ENCODE measurements at regions not wholly inside any gene's neighbourhood (a gene's known extent, or its start where the extent isn't known, plus 50 kb on each side); places are given as distances from the start of the nearest gene placed in this dataset.

GRCh38 chr2:240235811-240236210 is 95.4 kb upstream of the OTOS start:
- TF ChIP-seq LEF1 (IDR thresholded peaks at IDR 0.05; ENCODE audit: borderline replicate concordance) (no peak), CTBP1 (IDR thresholded peaks at IDR 0.05; ENCODE audit: borderline replicate concordance) (no peak), TARDBP (IDR thresholded peaks at IDR 0.05) (no peak), BHLHE40 (IDR thresholded peaks at IDR 0.05; ENCODE audit: borderline replicate concordance) (no peak), ELF4 (IDR thresholded peaks at IDR 0.05) (no peak), FOXM1 (IDR thresholded peaks at IDR 0.05; ENCODE audit: borderline replicate concordance) (no peak), NFRKB (IDR thresholded peaks at IDR 0.05) (no peak), ARNT (IDR thresholded peaks at IDR 0.05) (no peak), FOXA1 (IDR thresholded peaks at IDR 0.05) (no peak), L3MBTL2 (conservative IDR thresholded peaks at IDR 0.05) (no peak), PKNOX1 (IDR thresholded peaks at IDR 0.05) (no peak), HDGF (IDR thresholded peaks at IDR 0.05; ENCODE audit: borderline replicate concordance) (no peak), ZNF384 (IDR thresholded peaks at IDR 0.05) (no peak), SP1 (IDR thresholded peaks at IDR 0.05) (no peak), SUZ12 (IDR thresholded peaks at IDR 0.05) (no peak), FOXK2 (IDR thresholded peaks at IDR 0.05) (no peak)
- DNase-seq (ENCODE audit: extremely low spot score): no peak
- ChIA-PET CTCF (no interaction called here), POLR2A (no interaction called here)

GRCh38 chr2:240236217-240237111 is 96.0 kb upstream of the OTOS start:
- CTCF ChIA-PET: no interaction called here
- TF ChIP-seq ARNT (IDR thresholded peaks at IDR 0.05) (no peak), FOXM1 (IDR thresholded peaks at IDR 0.05; ENCODE audit: borderline replicate concordance) (no peak), BHLHE40 (IDR thresholded peaks at IDR 0.05; ENCODE audit: borderline replicate concordance) (no peak), SUZ12 (IDR thresholded peaks at IDR 0.05) (no peak), ELF4 (IDR thresholded peaks at IDR 0.05) (no peak), NFRKB (IDR thresholded peaks at IDR 0.05) (no peak), HDGF (IDR thresholded peaks at IDR 0.05; ENCODE audit: borderline replicate concordance) (no peak), PKNOX1 (IDR thresholded peaks at IDR 0.05) (no peak), L3MBTL2 (conservative IDR thresholded peaks at IDR 0.05) (no peak), FOXA1 (IDR thresholded peaks at IDR 0.05) (no peak), SP1 (IDR thresholded peaks at IDR 0.05) (no peak), ZNF384 (IDR thresholded peaks at IDR 0.05) (no peak), TARDBP (IDR thresholded peaks at IDR 0.05) (no peak), LEF1 (IDR thresholded peaks at IDR 0.05; ENCODE audit: borderline replicate concordance) (no peak)
- POLR2A ChIA-PET: no interaction called here
- no peak for DNase-seq (ENCODE audit: extremely low spot score)

GRCh38 chr2:240237609-240238174 is 97.2 kb upstream of the OTOS start:
- ChIA-PET CTCF (no interaction called here), POLR2A (no interaction called here)
- DNase-seq (ENCODE audit: extremely low spot score): no peak
- TF ChIP-seq LEF1 (IDR thresholded peaks at IDR 0.05; ENCODE audit: borderline replicate concordance) (no peak), SP1 (IDR thresholded peaks at IDR 0.05) (no peak), L3MBTL2 (conservative IDR thresholded peaks at IDR 0.05) (no peak), FOXM1 (IDR thresholded peaks at IDR 0.05; ENCODE audit: borderline replicate concordance) (no peak), BHLHE40 (IDR thresholded peaks at IDR 0.05; ENCODE audit: borderline replicate concordance) (no peak)

GRCh38 chr2:240238201-240238600 is 97.7 kb upstream of the OTOS start:
- TF ChIP-seq LEF1 (IDR thresholded peaks at IDR 0.05; ENCODE audit: borderline replicate concordance): no peak
- no peak for TF ChIP-seq PKNOX1 (IDR thresholded peaks at IDR 0.05)
- TF ChIP-seq SUZ12 (IDR thresholded peaks at IDR 0.05): no peak
- no peak for TF ChIP-seq FOXK2 (IDR thresholded peaks at IDR 0.05)
- no peak for TF ChIP-seq BHLHE40 (IDR thresholded peaks at IDR 0.05; ENCODE audit: borderline replicate concordance)
- TF ChIP-seq FOXA1 (IDR thresholded peaks at IDR 0.05): no peak
- no peak for TF ChIP-seq NFRKB (IDR thresholded peaks at IDR 0.05)
- TF ChIP-seq SP1 (IDR thresholded peaks at IDR 0.05): no peak
- no peak for TF ChIP-seq TARDBP (IDR thresholded peaks at IDR 0.05)
- no peak for TF ChIP-seq L3MBTL2 (conservative IDR thresholded peaks at IDR 0.05)
- TF ChIP-seq ELF4 (IDR thresholded peaks at IDR 0.05): no peak
- no peak for TF ChIP-seq ZNF384 (IDR thresholded peaks at IDR 0.05)
- ChIA-PET CTCF (no interaction called here), POLR2A (no interaction called here)
- DNase-seq (ENCODE audit: extremely low spot score): no peak

GRCh38 chr2:240238786-240239185 is 98.3 kb upstream of the OTOS start:
- DNase-seq (ENCODE audit: extremely low spot score): no peak
- ChIA-PET CTCF (no interaction called here), POLR2A (no interaction called here)
- TF ChIP-seq HDGF (IDR thresholded peaks at IDR 0.05; ENCODE audit: borderline replicate concordance) (no peak), ELF4 (IDR thresholded peaks at IDR 0.05) (no peak), CTBP1 (IDR thresholded peaks at IDR 0.05; ENCODE audit: borderline replicate concordance) (no peak), SP1 (IDR thresholded peaks at IDR 0.05) (no peak), ARNT (IDR thresholded peaks at IDR 0.05) (no peak), LEF1 (IDR thresholded peaks at IDR 0.05; ENCODE audit: borderline replicate concordance) (no peak), NFRKB (IDR thresholded peaks at IDR 0.05) (no peak), ZNF384 (IDR thresholded peaks at IDR 0.05) (no peak)

GRCh38 chr2:240239325-240239724 is 98.9 kb upstream of the OTOS start:
- TF ChIP-seq SUZ12 (IDR thresholded peaks at IDR 0.05) (no peak), CTBP1 (IDR thresholded peaks at IDR 0.05; ENCODE audit: borderline replicate concordance) (no peak), FOXA1 (IDR thresholded peaks at IDR 0.05) (no peak), BHLHE40 (IDR thresholded peaks at IDR 0.05; ENCODE audit: borderline replicate concordance) (no peak), FOXM1 (IDR thresholded peaks at IDR 0.05; ENCODE audit: borderline replicate concordance) (no peak), L3MBTL2 (conservative IDR thresholded peaks at IDR 0.05) (no peak), ARNT (IDR thresholded peaks at IDR 0.05) (no peak), ELF4 (IDR thresholded peaks at IDR 0.05) (no peak), PKNOX1 (IDR thresholded peaks at IDR 0.05) (no peak), ZNF384 (IDR thresholded peaks at IDR 0.05) (no peak), HDGF (IDR thresholded peaks at IDR 0.05; ENCODE audit: borderline replicate concordance) (no peak), TARDBP (IDR thresholded peaks at IDR 0.05) (no peak), NFRKB (IDR thresholded peaks at IDR 0.05) (no peak), SP1 (IDR thresholded peaks at IDR 0.05) (no peak), FOXK2 (IDR thresholded peaks at IDR 0.05) (no peak), LEF1 (IDR thresholded peaks at IDR 0.05; ENCODE audit: borderline replicate concordance) (no peak)
- ChIA-PET POLR2A (no interaction called here), CTCF (no interaction called here)
- no peak for DNase-seq (ENCODE audit: extremely low spot score)
